Muscle layer of colon (tissue), 2 donors: ENCODE measurements at regions not wholly inside any gene's neighbourhood (a gene's known extent, or its start where the extent isn't known, plus 50 kb on each side); places are given as distances from the start of the nearest gene placed in this dataset.
"Not testable (repeated sequence)": the region's sequence is repeated elsewhere in the genome, so short reads cannot be mapped to it uniquely, and the experiment has no call there.

Experiments used
- H3K27ac ChIP-seq: one replicate; pipeline ENCODE4 v1.7.0; 2013; ENCODE audit warnings: low read depth, mild to moderate bottlenecking, low read length, moderate library complexity
- H3K27me3 ChIP-seq, 2 donors: one replicate each; pipeline ENCODE4 v1.7.0; 2013; ENCODE audit warnings: low read length in 2 of 2, mild to moderate bottlenecking in 2 of 2; ENCODE audit not compliant: insufficient read depth in 2 of 2, control insufficient read depth in 1 of 2
- H3K36me3 ChIP-seq: one replicate; pipeline ENCODE4 v1.7.0; 2013; ENCODE audit warnings: mild to moderate bottlenecking, low read length; ENCODE audit not compliant: insufficient read depth
- H3K4me1 ChIP-seq: one replicate; pipeline ENCODE4 v1.7.0; 2013; ENCODE audit warnings: mild to moderate bottlenecking, low read length; ENCODE audit not compliant: insufficient read depth
- H3K4me3 ChIP-seq, 2 donors: one replicate each; pipeline ENCODE4 v1.7.0; 2013; ENCODE audit warnings: low read length in 2 of 2, low read depth in 1 of 2, mild to moderate bottlenecking in 1 of 2, moderate library complexity in 1 of 2
- H3K9ac ChIP-seq: one replicate; pipeline ENCODE4 v1.7.0; 2013; ENCODE audit warnings: low read length
- H3K9me3 ChIP-seq: one replicate; pipeline ENCODE4 v1.7.0; 2013; ENCODE audit warnings: mild to moderate bottlenecking, low read length
- donor health status: abdominal sarcoma.
- donor health status: Adenocarcinoma of cecum.

DNA sequence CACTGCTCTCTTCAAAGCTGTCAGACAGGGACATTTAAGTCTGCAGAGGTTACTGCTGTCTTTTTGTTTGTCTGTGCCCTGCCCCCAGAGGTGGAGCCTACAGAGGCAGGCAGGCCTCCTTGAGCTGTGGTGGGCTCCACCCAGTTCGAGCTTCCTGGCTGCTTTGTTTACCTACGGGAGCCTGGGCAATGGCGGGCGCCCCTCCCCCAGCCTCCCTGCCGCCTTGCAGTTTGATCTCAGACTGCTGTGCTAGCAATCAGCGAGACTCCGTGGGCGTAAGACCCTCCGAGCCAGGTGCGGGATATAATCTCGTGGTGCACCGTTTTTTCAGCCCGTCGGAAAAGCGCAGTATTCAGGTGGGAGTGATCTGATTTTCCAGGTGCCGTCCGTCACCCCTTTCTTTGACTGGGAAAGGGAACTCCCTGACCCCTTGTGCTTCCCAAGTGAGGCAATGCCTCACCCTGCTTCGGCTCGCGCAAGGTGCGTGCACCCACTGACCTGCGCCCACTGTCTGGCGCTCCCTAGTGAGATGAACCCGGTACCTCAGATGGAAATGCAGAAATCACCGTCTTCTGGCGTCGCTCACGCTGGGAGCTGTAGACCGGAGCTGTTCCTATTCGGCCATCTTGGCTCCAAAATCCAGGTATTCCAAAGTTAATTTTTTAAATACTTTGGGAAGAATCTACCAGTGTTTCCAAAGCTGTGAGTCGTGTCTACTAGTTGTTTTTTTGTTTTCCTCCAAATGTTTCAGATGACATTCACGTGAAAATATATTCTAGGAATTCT lies 448.5 kb upstream of the FOXG1 start:
- not testable (repeated sequence) for H3K4me3 ChIP-seq, H3K27ac ChIP-seq, H3K27me3 ChIP-seq, H3K36me3 ChIP-seq, H3K4me1 ChIP-seq, H3K9ac ChIP-seq, H3K9me3 ChIP-seq

DNA sequence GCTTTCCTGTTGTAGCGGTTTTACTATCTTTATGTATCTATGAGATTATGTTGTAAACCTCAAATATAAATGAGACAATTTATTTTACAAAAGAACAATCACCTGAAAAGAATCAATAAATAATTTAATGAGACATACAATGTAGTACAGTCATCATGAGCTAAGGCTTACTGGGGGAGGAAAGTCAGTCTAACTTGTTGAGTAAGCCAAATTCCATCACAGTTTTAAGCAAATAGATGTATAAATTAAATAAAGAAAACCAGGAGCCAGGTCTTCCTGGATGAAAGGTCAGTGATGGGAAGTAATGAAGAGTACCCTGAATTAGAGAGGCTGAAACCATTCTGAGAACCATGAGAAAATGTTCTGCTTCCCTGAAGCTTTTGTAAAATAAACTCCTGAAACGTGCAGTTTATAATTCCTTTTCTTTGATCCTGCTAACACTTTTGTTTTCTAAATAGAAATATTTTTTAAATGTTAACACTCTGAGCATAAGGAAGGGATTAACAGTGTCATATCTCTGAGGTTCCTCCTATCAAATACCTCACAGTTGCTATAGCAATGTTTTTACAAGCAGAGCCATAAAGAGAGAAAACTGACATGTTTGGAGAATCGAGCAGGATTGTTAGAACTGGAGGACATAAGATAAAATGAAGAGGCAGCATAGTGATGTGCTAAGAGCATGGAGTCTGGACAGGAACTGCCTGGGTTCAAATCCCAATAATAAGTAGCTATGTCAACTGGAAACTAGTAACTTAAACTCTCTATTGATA lies 444.9 kb upstream of the FOXG1 start:
- H3K9me3 ChIP-seq, result no peaks in the 10 kb centered on the region
- H3K4me1 ChIP-seq, result no peaks in the 10 kb centered on the region
- no peak overlapping the region for H3K9ac ChIP-seq
- no peaks in the 10 kb centered on the region for H3K36me3 ChIP-seq
- H3K27me3 ChIP-seq, result no peaks in the 10 kb centered on the region
- H3K4me3 ChIP-seq, result no peak overlapping the region
- no peak overlapping the region for H3K27ac ChIP-seq

DNA sequence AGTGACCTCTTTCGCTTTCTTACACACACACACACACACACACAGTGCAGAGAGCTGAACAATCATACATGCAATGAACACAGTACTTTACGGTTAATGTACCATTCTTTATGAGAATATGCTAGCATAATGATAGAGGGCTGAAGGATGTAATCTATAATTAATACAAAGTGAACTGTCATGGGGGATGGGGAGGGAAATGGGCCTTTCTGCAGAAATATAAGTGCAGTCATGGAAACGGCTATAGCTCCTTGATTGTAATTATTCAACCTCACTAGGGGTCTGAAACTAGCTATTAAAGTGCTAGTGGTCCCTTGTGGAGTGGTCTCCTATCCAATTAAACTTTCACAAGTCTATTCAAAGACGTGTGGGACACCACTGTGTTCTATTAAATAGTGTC lies 443.2 kb upstream of the FOXG1 start:
- H3K4me1 ChIP-seq, result no peaks in the 10 kb centered on the region
- no peaks in the 10 kb centered on the region for H3K36me3 ChIP-seq
- H3K27me3 ChIP-seq, result no peaks in the 10 kb centered on the region
- no peak overlapping the region for H3K9ac ChIP-seq
- no peak overlapping the region for H3K27ac ChIP-seq
- no peaks in the 10 kb centered on the region for H3K9me3 ChIP-seq
- H3K4me3 ChIP-seq, result no peak overlapping the region

DNA sequence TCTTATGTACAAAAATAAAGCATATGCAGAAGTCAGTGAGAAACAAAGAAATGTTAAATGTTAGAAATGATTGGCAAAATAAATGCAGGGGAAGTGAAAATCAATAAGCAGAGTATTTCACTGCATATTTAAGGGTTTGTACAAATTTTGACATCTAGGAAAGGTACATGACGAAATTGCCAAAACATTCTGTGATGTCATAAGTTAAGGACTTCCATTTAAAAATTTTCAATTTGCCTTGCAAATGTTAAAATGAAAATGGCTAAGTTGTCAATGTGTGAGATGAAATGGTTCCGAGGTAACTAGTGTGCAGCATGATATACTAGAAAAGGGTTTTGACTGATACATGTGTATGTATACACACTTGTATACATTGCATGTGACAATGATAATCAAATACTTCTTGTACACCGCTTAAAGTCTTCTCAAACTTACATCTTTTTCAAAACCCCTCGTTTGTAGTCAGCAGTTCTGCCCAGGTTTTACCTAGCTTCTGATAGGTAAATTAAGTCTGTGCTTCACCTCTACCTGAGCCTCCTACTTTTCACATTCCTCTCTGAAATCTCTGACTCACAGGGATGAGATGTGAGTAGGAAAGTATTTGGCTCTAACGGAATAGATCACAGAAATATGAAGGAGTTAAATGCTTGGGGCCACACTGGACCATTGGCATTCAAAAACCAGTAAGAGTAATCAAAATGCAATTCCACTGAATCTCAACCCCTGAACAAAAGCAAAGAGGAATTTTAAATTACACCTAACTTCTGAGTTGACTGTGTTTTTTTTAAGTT lies 442.4 kb upstream of the FOXG1 start:
- Histone ChIP-seq H3K27me3 (no peaks in the 10 kb centered on the region), H3K4me1 (no peaks in the 10 kb centered on the region), H3K36me3 (no peaks in the 10 kb centered on the region), H3K9ac (no peak overlapping the region), H3K4me3 (no peak overlapping the region), H3K27ac (no peak overlapping the region), H3K9me3 (no peaks in the 10 kb centered on the region)

DNA sequence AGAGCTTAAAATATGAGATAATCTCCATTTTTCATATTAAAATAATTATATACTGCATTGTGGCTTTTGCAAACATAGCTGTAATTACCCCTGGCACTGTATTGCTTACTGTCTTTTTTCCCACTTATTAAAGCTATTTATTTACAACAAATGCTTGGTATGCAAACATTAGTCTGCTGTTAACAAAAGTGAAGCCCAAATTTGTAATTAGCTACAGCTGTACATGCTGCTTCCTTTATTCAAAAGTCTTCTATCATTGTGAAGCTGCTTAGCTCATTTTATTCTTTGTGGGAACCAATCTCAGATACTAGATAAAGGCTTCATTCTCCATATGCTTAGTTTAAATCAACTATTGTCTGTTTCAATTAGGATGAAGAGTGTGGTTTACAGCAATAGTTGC lies 425.8 kb upstream of the FOXG1 start:
- Histone ChIP-seq H3K9ac (no peak overlapping the region), H3K9me3 (no peaks in the 10 kb centered on the region), H3K36me3 (no peaks in the 10 kb centered on the region), H3K4me1 (no peaks in the 10 kb centered on the region), H3K27ac (no peak overlapping the region), H3K27me3 (no peaks in the 10 kb centered on the region), H3K4me3 (no peak overlapping the region)

- Histone ChIP-seq H3K27ac (no peak overlapping the region), H3K9ac (no peak overlapping the region), H3K27me3 (no peaks in the 10 kb centered on the region), H3K4me3 (no peak overlapping the region), H3K36me3 (no peaks in the 10 kb centered on the region), H3K9me3 (no peaks in the 10 kb centered on the region), H3K4me1 (no peaks in the 10 kb centered on the region)
Measured at GRCh38 chr14:28344381-28344780, 422.2 kb upstream of the FOXG1 start.

- no peak overlapping the region for H3K9ac ChIP-seq
- H3K4me3 ChIP-seq, result no peak overlapping the region
- H3K4me1 ChIP-seq, result no peaks in the 10 kb centered on the region
- no peaks in the 10 kb centered on the region for H3K27me3 ChIP-seq
- H3K36me3 ChIP-seq, result no peaks in the 10 kb centered on the region
- no peak overlapping the region for H3K27ac ChIP-seq
- no peaks in the 10 kb centered on the region for H3K9me3 ChIP-seq
Measured at GRCh38 chr14:28348797-28349196, 417.8 kb upstream of the FOXG1 start.

DNA sequence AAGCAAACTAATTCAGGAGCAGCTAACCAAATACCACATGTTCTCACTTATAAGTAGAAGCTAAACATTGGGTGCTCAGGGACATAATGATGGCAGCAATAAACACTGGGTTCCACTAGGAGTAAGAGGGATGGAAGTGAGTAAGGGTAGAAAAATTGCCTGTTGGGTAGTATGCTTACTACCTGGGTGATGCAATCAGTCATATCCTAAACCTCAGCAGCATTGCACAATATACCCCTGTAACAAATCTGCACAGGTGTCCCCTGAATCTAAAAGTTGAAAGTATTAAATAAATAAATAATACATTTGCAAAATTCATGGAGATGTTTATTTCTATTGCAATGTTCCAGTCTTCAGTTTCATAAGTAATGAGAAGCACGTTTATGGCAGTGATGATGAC lies 409.8 kb upstream of the FOXG1 start:
- Histone ChIP-seq H3K9ac (no peak overlapping the region), H3K4me3 (no peak overlapping the region), H3K9me3 (peaks cover under 1% of the 10 kb centered on the region), H3K27ac (no peak overlapping the region), H3K27me3 (no peaks in the 10 kb centered on the region), H3K36me3 (no peaks in the 10 kb centered on the region), H3K4me1 (no peaks in the 10 kb centered on the region)

DNA sequence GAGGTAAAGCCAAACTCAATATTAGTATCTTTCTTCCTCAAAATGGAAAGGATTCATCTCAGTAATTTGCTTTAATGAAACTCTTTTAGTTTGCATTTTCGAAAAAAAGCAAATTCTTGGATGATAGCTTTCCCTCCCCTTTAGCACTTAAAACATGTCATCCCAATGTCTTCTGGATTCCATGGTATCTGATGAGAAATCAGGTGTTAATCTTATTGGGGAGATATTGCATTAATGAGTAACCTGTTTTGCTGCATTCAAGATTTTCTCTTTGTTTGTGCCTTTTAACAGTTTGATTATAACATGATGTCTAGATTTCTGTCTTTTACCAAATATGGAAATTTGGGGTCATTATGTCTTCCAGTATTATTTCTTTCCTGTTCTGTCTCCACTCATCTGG lies 405.1 kb upstream of the FOXG1 start:
- H3K36me3 ChIP-seq, result no peaks in the 10 kb centered on the region

DNA sequence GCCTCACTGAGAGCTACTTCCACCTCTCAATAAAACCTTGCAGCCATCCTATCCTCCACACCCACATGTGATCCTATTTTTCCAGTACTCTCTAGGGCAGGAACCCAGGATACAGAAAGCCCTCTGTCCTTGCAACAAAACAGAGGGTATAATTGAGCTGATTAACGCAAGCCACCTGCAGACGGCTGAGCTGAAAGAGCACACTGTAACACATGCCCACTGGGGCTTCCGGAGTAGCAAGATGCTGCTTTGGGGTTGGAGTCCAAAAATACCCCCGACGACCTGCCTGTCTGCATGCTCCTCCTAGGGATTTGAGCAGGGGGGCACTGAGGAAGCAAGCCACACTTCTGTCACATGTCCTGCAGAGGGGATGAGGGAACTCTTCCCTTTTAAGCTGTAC lies 401.1 kb upstream of the FOXG1 start:
- no peak overlapping the region for H3K27ac ChIP-seq
- no peak overlapping the region for H3K4me3 ChIP-seq

More for the DNA sequence above, 405.1 kb upstream of the FOXG1 start:
- Histone ChIP-seq H3K27me3 (no peaks in the 10 kb centered on the region), H3K27ac (no peak overlapping the region), H3K9me3 (peaks cover 5% of the 10 kb centered on the region), H3K4me3 (no peak overlapping the region), H3K4me1 (no peaks in the 10 kb centered on the region), H3K9ac (no peak overlapping the region)

GRCh38 chr14:28373721-28374120 lies 392.9 kb upstream of the FOXG1 start:
- Histone ChIP-seq H3K4me3 (no peak overlapping the region), H3K4me1 (no peaks in the 10 kb centered on the region), H3K27me3 (no peaks in the 10 kb centered on the region), H3K9me3 (no peaks in the 10 kb centered on the region), H3K9ac (no peak overlapping the region), H3K27ac (no peak overlapping the region), H3K36me3 (no peaks in the 10 kb centered on the region)

More for the DNA sequence above, 401.1 kb upstream of the FOXG1 start:
- Histone ChIP-seq H3K9me3 (peaks cover 5% of the 10 kb centered on the region), H3K9ac (no peak overlapping the region), H3K4me1 (no peaks in the 10 kb centered on the region), H3K27me3 (no peaks in the 10 kb centered on the region), H3K36me3 (no peaks in the 10 kb centered on the region)
